ENCODE measurements at regions not wholly inside any gene's neighbourhood (a gene's known extent, or its start where the extent isn't known, plus 50 kb on each side); places are given as distances from the start of the nearest gene placed in this dataset.

GRCh38 chr13:76131551-76131950, 495.4 kb downstream of the LMO7 start:
- TF ChIP-seq EZH2phosphoT487 (IDR thresholded peaks at IDR 0.05; ENCODE audit: low read length) (no peak), EZH2 (optimal IDR thresholded peaks at IDR 0.05; ENCODE audit: low read depth, low read length) (no peak)

Data from MM.1S (cell line).